ENCODE measurements at regions not wholly inside any gene's neighbourhood (a gene's known extent, or its start where the extent isn't known, plus 50 kb on each side); places are given as distances from the start of the nearest gene placed in this dataset.

- no peak overlapping the region for H3K4me3 ChIP-seq (ENCODE audit: control insufficient read depth, low read depth, low read length)
- no peak for DNase-seq (ENCODE audit: low read depth)
- TF ChIP-seq CTCF (conservative IDR thresholded peaks at IDR 0.05; ENCODE audit: control insufficient read depth, insufficient read depth, low read depth, low read length) = no peak
These were observed 91.0 kb upstream of the MVB12B start for GRCh38 chr9:126235336-126236243.

GRCh38 chr9:126236273-126236672 is 90.4 kb upstream of the MVB12B start:
- TF ChIP-seq CTCF (conservative IDR thresholded peaks at IDR 0.05; ENCODE audit: control insufficient read depth, insufficient read depth, low read depth, low read length) = no peak
- H3K4me3 ChIP-seq (ENCODE audit: control insufficient read depth, low read depth, low read length) = no peak overlapping the region
- no peak for DNase-seq (ENCODE audit: low read depth)

DNA sequence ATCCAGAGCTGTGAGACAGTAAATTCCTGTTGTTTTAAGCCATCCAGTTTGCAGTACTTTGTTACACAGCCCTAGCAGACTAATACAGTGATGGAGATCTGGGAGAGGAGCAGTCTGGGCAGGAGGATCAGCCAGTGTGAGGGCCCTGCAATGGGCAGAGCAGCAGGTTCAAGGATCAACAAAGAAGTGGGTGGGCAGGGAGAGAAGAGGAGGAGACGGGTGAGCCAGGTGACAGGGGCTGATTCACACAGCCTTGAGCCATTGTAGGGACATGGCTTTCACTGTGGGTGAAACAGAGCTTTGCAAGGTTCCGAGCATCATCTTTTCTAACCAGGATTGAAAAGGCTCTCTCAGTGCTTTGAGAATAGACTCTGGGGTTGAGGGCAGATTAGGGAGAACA is 88.2 kb upstream of the MVB12B start:
- H3K4me3 ChIP-seq (ENCODE audit: control insufficient read depth, low read depth, low read length) = no peak overlapping the region
- no peak for TF ChIP-seq CTCF (conservative IDR thresholded peaks at IDR 0.05; ENCODE audit: control insufficient read depth, insufficient read depth, low read depth, low read length)
- DNase-seq (ENCODE audit: low read depth) = no peak

- no peak for TF ChIP-seq CTCF (conservative IDR thresholded peaks at IDR 0.05; ENCODE audit: control insufficient read depth, insufficient read depth, low read depth, low read length)
- DNase-seq (ENCODE audit: low read depth) = no peak
- no peak overlapping the region for H3K4me3 ChIP-seq (ENCODE audit: control insufficient read depth, low read depth, low read length)
These were observed 87.1 kb upstream of the MVB12B start for GRCh38 chr9:126239515-126239914.

DNA sequence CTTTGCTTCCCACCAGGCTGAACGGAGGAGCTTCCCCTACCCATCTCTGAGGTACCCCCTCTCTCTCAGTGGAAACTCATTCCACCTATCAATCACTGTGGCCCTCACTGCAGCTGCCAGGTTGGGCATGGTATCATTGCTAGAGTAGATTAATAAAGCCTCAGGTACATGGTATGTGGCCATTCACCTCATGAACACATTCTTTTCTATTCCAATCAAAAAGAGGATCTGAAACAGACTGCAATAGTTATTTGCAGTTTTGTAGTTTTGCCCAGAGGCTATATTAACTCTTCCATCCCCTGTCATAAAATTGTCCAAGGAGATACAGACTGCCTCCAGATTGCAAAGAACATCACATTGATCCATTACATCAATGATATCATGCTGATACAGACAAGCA is 85.8 kb upstream of the MVB12B start:
- DNase-seq (ENCODE audit: low read depth) = no peak
- no peak overlapping the region for H3K4me3 ChIP-seq (ENCODE audit: control insufficient read depth, low read depth, low read length)
- no peak for TF ChIP-seq CTCF (conservative IDR thresholded peaks at IDR 0.05; ENCODE audit: control insufficient read depth, insufficient read depth, low read depth, low read length)

DNA sequence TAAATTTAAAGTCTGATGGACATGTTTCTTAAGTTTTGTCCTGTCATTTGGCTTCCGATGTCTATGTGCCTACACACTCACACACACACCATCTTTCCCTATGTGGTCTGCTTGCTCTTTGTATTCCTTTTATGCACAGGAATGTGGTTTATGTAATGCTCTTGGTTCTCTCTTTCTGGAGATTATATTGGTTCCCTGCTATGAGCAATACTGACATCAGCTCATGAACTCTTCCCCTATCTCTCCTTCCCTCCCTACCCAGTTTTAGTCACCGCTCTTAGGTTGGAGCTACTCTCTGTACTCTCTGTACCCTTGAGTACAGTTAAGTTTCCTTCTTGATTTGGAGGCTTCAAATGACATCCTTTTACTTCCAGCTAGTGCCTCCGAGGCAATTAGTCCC is 77.9 kb upstream of the MVB12B start:
- TF ChIP-seq CTCF (conservative IDR thresholded peaks at IDR 0.05; ENCODE audit: control insufficient read depth, insufficient read depth, low read depth, low read length) = no peak
- DNase-seq (ENCODE audit: low read depth) = peak; percentile 86
- no peak overlapping the region for H3K4me3 ChIP-seq (ENCODE audit: control insufficient read depth, low read depth, low read length)

Measured in fibroblast of mammary gland (primary cell).